GM18520 (cell line): ENCODE measurements at regions not wholly inside any gene's neighbourhood (a gene's known extent, or its start where the extent isn't known, plus 50 kb on each side); places are given as distances from the start of the nearest gene placed in this dataset.
"Not testable (repeated sequence)": the region's sequence is repeated elsewhere in the genome, so short reads cannot be mapped to it uniquely, and the experiment has no call there.

Experiments
- ATAC-seq: cut with Tn5 transposase; IDR thresholded peaks from one replicate; pipeline ENCODE4 v1.9.1; 2021; ENCODE audit not compliant: unreplicated experiment

GRCh38 chrX:108892501-108892900 lies 156.1 kb upstream of the IRS4 start:
- no peak for ATAC-seq

DNA sequence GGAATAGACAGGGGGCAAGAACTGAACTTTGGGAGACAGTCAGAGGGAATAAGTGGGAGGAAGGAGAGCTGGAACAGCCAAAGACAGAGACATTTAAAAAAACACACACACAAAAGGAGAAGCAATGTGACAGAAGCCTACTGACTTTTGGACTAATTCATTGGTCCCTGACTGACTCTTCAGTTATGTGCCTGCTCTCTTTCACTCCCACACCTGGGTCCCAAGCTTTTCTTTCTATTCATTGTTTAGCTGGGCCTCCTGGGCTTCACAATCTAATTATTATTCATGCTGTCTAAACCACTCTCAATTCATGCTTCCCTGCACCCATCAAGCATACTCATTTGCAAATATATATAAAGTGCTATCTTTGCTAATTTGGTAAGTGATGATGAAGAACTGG lies 139.2 kb upstream of the IRS4 start:
- no peak for ATAC-seq

DNA sequence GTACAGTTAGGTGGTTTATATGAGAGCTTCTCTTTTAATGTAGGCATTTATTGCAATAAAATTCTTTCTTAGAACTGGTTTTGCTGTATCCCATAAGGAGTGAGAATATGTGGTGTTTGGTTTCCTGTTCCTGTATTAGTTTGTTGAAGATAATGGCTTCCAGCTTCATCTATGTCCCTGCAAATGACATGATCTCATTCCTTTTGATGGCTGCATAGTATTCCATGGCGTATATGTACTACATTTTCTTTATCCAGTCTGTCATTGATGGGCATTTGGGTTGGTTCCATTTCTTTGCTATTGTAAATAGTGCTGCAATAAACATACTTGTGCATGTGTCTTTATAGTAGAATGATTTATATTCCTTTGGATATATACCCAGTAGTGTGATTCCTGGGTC lies 106.7 kb upstream of the IRS4 start:
- ATAC-seq, result not testable (repeated sequence)

DNA sequence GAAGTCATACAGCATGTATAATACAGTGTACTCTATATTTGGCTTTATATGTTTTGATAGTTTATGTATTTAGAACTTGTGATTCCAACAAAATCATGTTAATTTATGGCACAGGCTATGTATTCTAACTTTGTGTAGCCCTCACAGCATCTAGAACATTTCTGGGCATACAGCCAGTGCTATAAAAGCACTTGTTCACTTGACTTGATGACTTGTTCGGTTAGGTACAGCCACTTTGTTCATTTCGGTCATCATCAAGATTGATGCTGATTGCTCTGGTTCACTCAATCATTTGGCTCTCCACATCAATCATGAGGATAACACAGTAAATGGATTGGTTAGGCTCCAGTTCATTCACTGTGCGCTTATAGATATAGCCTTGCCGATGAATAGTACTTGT lies 97.6 kb upstream of the IRS4 start:
- ATAC-seq, result no peak

GRCh38 chrX:108811891-108812290 lies 75.5 kb upstream of the IRS4 start:
- no peak for ATAC-seq

DNA sequence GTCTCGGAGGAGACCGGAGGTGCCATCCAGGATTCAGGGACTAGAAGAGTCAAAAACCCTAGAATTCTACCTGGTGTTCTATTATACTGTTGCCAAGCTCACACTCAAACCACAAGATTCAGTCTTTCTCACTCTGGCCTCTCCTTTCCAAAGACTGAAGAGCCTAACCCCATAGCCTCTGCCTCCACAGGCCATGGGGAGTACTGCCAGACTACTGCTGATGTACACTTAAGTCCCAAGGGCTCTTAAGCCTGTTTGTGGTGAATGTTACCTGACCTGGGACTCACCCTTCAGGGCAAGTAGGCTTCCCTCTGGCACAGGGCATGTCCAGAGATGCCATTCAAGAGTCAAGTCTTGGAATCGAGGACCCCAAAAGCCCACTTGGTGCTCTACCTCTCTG lies 58.9 kb upstream of the IRS4 start:
- no peak for ATAC-seq
